ENCODE measurements at regions not wholly inside any gene's neighbourhood (a gene's known extent, or its start where the extent isn't known, plus 50 kb on each side); places are given as distances from the start of the nearest gene placed in this dataset.

DNA sequence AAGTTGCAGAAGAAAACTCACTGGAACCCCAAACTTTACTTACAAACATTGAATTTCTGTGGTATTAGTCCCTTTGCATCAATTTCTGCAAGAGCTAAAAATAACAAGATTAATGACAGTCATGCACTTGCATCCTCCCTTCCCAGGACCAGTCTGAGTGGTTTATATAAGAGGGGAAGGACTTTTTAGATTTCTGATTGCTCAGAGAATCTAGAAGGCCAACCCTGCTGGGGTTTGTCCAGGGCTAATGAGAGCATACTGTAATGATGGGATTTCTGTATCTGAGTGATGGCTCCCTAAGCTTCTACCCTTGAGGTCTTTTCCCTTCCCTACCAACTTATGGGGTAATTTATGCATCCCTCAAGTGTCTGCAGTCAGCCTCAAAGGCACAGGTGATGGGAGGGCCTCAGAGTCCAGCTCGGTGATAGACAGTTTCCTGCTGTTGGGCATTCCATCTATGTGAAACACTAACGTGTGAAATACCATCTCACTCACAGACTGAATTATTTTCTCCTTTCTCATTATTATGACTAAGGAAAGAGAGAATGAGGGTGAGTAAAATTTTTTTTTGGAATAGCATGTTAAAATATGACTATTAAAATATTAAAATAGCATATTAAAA is 556.3 kb downstream of the RIT2 start:
- no peaks in the 10 kb centered on the region for H3K9me1 ChIP-seq (ENCODE audit: control insufficient read depth, extremely low read depth, insufficient read depth, low read length)
- H3K4me1 ChIP-seq (ENCODE audit: control insufficient read depth, extremely low read depth, insufficient read depth, low read length) = no peaks in the 10 kb centered on the region
- H3K4me2 ChIP-seq (ENCODE audit: control insufficient read depth, extremely low read depth, insufficient read depth, low read depth, low read length) = no peak overlapping the region
- FAIRE-seq (no peak), DNase-seq (ENCODE audit: low read depth, low spot score) (no peak)
- no peaks in the 10 kb centered on the region for H3K36me3 ChIP-seq (ENCODE audit: control insufficient read depth in 2 of 2, extremely low read depth in 1 of 2, insufficient read depth in 2 of 2, low read length in 2 of 2)
- H3K27me3 ChIP-seq (ENCODE audit: control insufficient read depth, extremely low read depth, insufficient read depth, low read length) = no peaks in the 10 kb centered on the region
- dilution Hi-C loops (cut with MboI; ENCODE audit: extremely low pct_ligation_motif_present, low sequenced_read_pairs) = no loop called here
- no peak overlapping the region for H3K9ac ChIP-seq (ENCODE audit: control insufficient read depth, extremely low read depth, insufficient read depth, low read length)
- no peak overlapping the region for H2AFZ ChIP-seq (ENCODE audit: control insufficient read depth, low read length)
- H4K20me1 ChIP-seq (ENCODE audit: control insufficient read depth, extremely low read depth, insufficient read depth, low read length) = no peaks in the 10 kb centered on the region
- TF ChIP-seq EZH2 (IDR thresholded peaks at IDR 0.05; ENCODE audit: low read length) = no peak
- TF ChIP-seq, protein P1, sequence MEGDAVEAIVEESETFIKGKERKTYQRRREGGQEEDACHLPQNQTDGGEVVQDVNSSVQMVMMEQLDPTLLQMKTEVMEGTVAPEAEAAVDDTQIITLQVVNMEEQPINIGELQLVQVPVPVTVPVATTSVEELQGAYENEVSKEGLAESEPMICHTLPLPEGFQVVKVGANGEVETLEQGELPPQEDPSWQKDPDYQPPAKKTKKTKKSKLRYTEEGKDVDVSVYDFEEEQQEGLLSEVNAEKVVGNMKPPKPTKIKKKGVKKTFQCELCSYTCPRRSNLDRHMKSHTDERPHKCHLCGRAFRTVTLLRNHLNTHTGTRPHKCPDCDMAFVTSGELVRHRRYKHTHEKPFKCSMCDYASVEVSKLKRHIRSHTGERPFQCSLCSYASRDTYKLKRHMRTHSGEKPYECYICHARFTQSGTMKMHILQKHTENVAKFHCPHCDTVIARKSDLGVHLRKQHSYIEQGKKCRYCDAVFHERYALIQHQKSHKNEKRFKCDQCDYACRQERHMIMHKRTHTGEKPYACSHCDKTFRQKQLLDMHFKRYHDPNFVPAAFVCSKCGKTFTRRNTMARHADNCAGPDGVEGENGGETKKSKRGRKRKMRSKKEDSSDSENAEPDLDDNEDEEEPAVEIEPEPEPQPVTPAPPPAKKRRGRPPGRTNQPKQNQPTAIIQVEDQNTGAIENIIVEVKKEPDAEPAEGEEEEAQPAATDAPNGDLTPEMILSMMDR (optimal IDR thresholded peaks at IDR 0.05 in 1 of 3, IDR thresholded peaks at IDR 0.05 in 1 of 3, conservative IDR thresholded peaks at IDR 0.05 in 1 of 3; ENCODE audit: extremely low read depth in 1 of 3, insufficient read depth in 2 of 3, low read length in 3 of 3) = no peak
- H3K9me3 ChIP-seq (ENCODE audit: control insufficient read depth, low read depth, low read length) = no peaks in the 10 kb centered on the region
- no peaks in the 10 kb centered on the region for H3K79me2 ChIP-seq (ENCODE audit: control insufficient read depth, insufficient read depth, low read length)
- H3K4me3 ChIP-seq (ENCODE audit: control insufficient read depth in 2 of 3, extremely low read depth in 1 of 3, insufficient read depth in 2 of 3, low read depth in 1 of 3, low read length in 3 of 3) = no peak overlapping the region
- H3K27ac ChIP-seq (ENCODE audit: control insufficient read depth, insufficient read depth, low read length) = no peak overlapping the region

DNA sequence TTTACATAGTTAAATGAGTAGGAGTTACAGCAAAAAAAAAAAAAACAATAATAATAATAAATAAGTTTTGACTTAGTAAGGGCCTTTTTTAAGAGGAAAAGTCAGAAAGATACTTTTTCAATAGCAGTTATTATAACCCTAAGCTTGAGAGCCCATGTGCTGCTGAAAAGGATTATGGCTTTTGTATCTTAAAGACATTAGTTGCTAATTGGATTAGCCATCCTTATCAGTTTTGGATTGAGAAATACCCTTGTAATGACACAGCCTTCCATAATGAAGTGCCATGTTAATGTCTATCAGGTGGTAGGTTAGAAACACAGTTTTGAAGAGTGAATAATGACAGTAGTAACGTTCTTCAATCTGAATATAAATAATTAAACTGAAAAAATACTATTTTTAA is 554.0 kb downstream of the RIT2 start:
- no peaks in the 10 kb centered on the region for H3K4me1 ChIP-seq (ENCODE audit: control insufficient read depth, extremely low read depth, insufficient read depth, low read length)
- no peaks in the 10 kb centered on the region for H3K36me3 ChIP-seq (ENCODE audit: control insufficient read depth in 2 of 2, extremely low read depth in 1 of 2, insufficient read depth in 2 of 2, low read length in 2 of 2)
- no peak overlapping the region for H3K27ac ChIP-seq (ENCODE audit: control insufficient read depth, insufficient read depth, low read length)
- no peaks in the 10 kb centered on the region for H3K9me1 ChIP-seq (ENCODE audit: control insufficient read depth, extremely low read depth, insufficient read depth, low read length)
- TF ChIP-seq, protein P1 (optimal IDR thresholded peaks at IDR 0.05 in 1 of 3, IDR thresholded peaks at IDR 0.05 in 1 of 3, conservative IDR thresholded peaks at IDR 0.05 in 1 of 3; ENCODE audit: extremely low read depth in 1 of 3, insufficient read depth in 2 of 3, low read length in 3 of 3) = no peak
- no peak for TF ChIP-seq EZH2 (IDR thresholded peaks at IDR 0.05; ENCODE audit: low read length)
- no peak overlapping the region for H3K4me3 ChIP-seq (ENCODE audit: control insufficient read depth in 2 of 3, extremely low read depth in 1 of 3, insufficient read depth in 2 of 3, low read depth in 1 of 3, low read length in 3 of 3)
- DNase-seq (ENCODE audit: low read depth, low spot score) (no peak), FAIRE-seq (no peak)
- H3K9me3 ChIP-seq (ENCODE audit: control insufficient read depth, low read depth, low read length) = no peaks in the 10 kb centered on the region
- dilution Hi-C loops (cut with MboI; ENCODE audit: extremely low pct_ligation_motif_present, low sequenced_read_pairs) = no loop called here
- H3K4me2 ChIP-seq (ENCODE audit: control insufficient read depth, extremely low read depth, insufficient read depth, low read depth, low read length) = no peak overlapping the region
- H3K9ac ChIP-seq (ENCODE audit: control insufficient read depth, extremely low read depth, insufficient read depth, low read length) = no peak overlapping the region
- no peaks in the 10 kb centered on the region for H3K27me3 ChIP-seq (ENCODE audit: control insufficient read depth, extremely low read depth, insufficient read depth, low read length)
- no peaks in the 10 kb centered on the region for H3K79me2 ChIP-seq (ENCODE audit: control insufficient read depth, insufficient read depth, low read length)
- no peaks in the 10 kb centered on the region for H4K20me1 ChIP-seq (ENCODE audit: control insufficient read depth, extremely low read depth, insufficient read depth, low read length)
- H2AFZ ChIP-seq (ENCODE audit: control insufficient read depth, low read length) = no peak overlapping the region
